SH-SY5Y (cell line): ENCODE measurements at regions not wholly inside any gene's neighbourhood (a gene's known extent, or its start where the extent isn't known, plus 50 kb on each side); places are given as distances from the start of the nearest gene placed in this dataset.

Experiments used
- GATA2 ChIP-seq: IDR thresholded peaks from 2 replicates; pipeline ENCODE4 v1.6.1; 2011; ENCODE audit warnings: mild to moderate bottlenecking, low read depth, low read length
- GATA3 ChIP-seq: IDR thresholded peaks from 2 replicates; pipeline ENCODE4 v1.6.1; 2011; ENCODE audit warnings: low read depth, mild to moderate bottlenecking, low read length, moderate library complexity

GRCh38 chr3:106514431-106514830 lies 645.6 kb upstream of the CBLB start:
- TF ChIP-seq GATA2 (no peak), GATA3 (no peak)
